D721Med (cell line): ENCODE measurements at regions not wholly inside any gene's neighbourhood (a gene's known extent, or its start where the extent isn't known, plus 50 kb on each side); places are given as distances from the start of the nearest gene placed in this dataset.

ENCODE experiments used
- DNase-seq: peaks from one replicate; pipeline ENCODE4 v3.0.0; 2011; ENCODE audit warnings: low spot score; ENCODE audit not compliant: insufficient read length
- FAIRE-seq: peaks from 2 replicates; lab custom pipeline; 2011; peaks lifted over from hg19 to GRCh38; lab: Jason Lieb, UNC
- TF ChIP-seq, protein P1 (sequence below): IDR thresholded peaks from 2 replicates; pipeline ENCODE4 v1.5.1; 2012; ENCODE audit warnings: mild to moderate bottlenecking, control low read depth; ENCODE audit not compliant: insufficient read depth; ENCODE audit errors: missing control alignments

GRCh38 chr4:136306361-136306760 lies 1225.9 kb downstream of the PCDH18 start:
- no peak for FAIRE-seq
- TF ChIP-seq, protein P1, sequence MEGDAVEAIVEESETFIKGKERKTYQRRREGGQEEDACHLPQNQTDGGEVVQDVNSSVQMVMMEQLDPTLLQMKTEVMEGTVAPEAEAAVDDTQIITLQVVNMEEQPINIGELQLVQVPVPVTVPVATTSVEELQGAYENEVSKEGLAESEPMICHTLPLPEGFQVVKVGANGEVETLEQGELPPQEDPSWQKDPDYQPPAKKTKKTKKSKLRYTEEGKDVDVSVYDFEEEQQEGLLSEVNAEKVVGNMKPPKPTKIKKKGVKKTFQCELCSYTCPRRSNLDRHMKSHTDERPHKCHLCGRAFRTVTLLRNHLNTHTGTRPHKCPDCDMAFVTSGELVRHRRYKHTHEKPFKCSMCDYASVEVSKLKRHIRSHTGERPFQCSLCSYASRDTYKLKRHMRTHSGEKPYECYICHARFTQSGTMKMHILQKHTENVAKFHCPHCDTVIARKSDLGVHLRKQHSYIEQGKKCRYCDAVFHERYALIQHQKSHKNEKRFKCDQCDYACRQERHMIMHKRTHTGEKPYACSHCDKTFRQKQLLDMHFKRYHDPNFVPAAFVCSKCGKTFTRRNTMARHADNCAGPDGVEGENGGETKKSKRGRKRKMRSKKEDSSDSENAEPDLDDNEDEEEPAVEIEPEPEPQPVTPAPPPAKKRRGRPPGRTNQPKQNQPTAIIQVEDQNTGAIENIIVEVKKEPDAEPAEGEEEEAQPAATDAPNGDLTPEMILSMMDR = no peak
- no peak for DNase-seq

GRCh38 chr4:136302566-136302965 lies 1229.7 kb downstream of the PCDH18 start:
- no peak for FAIRE-seq
- TF ChIP-seq, protein P1 = no peak
- DNase-seq = no peak

- TF ChIP-seq, protein P1 = no peak
- no peak for FAIRE-seq
- no peak for DNase-seq
Measured at GRCh38 chr4:136301749-136302495, 1230.4 kb downstream of the PCDH18 start.

GRCh38 chr4:136283977-136284376 lies 1248.3 kb downstream of the PCDH18 start:
- TF ChIP-seq, protein P1 = no peak
- FAIRE-seq = no peak
- no peak for DNase-seq

DNA sequence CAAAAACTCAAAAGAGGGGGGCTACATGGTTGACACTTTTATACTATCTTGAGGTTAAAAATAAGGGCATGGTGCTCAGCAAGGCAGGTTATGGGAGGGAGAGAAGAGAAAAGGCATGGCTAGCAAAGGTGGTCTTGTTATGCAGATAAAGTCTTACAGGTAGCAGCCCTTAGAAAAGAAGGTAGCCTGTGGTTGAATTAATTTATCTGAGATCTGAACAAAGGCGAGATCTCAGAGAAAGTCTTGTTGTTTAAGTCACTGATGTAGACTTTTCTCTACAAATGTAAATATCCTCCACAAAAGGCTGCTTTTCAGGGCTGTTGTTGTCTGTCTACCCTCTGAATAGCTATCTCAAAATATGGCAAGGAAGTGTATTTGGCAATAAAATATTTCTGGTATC lies 1250.4 kb downstream of the PCDH18 start:
- no peak for DNase-seq
- TF ChIP-seq, protein P1 = no peak
- FAIRE-seq = no peak

- no peak for FAIRE-seq
- TF ChIP-seq, protein P1 = no peak
- DNase-seq = no peak
Measured at GRCh38 chr4:136281307-136281706, 1251.0 kb downstream of the PCDH18 start.

GRCh38 chr4:136277741-136278140 lies 1254.6 kb downstream of the PCDH18 start:
- DNase-seq = no peak
- peak; percentile 63 for FAIRE-seq
- TF ChIP-seq, protein P1 = no peak
